ENCODE measurements at regions not wholly inside any gene's neighbourhood (a gene's known extent, or its start where the extent isn't known, plus 50 kb on each side); places are given as distances from the start of the nearest gene placed in this dataset.

- DNase-seq = no peak
- H3K4me3 Mint-ChIP-seq = no peak overlapping the region
- ChIA-PET CTCF (no interaction called here), POLR2A (no interaction called here)
- H3K27me3 ChIP-seq (ENCODE audit: control insufficient read depth in 2 of 2, insufficient read depth in 2 of 2, low read length in 2 of 2) = no peaks in the 10 kb centered on the region
- ATAC-seq = no peak
- peaks cover 0 to 14% (median 0%) of the 10 kb centered on the region in 5 donors for H3K27me3 Mint-ChIP-seq
- no peaks in the 10 kb centered on the region for H3K9me3 ChIP-seq (ENCODE audit: control insufficient read depth in 2 of 3, low read length in 3 of 3)
- intact Hi-C loops (cut with micrococcal nuclease) = no loop called here
- no peak overlapping the region for H3K4me3 ChIP-seq (ENCODE audit: low read length)
- H3K4me1 ChIP-seq (ENCODE audit: control insufficient read depth in 2 of 2, insufficient read depth in 2 of 2, low read length in 2 of 2) = no peaks in the 10 kb centered on the region
- no peak overlapping the region for H3K27ac Mint-ChIP-seq
- no peaks in the 10 kb centered on the region for H3K36me3 Mint-ChIP-seq
- peaks cover 0 to 1% (median 0%) of the 10 kb centered on the region in 11 donors for H3K9me3 Mint-ChIP-seq
- H3K27ac ChIP-seq (ENCODE audit: low read depth, low read length) = no peak overlapping the region
- peaks cover 3 to 13% (median 9%) of the 10 kb centered on the region in 7 donors for H3K4me1 Mint-ChIP-seq
- H3K36me3 ChIP-seq (ENCODE audit: control insufficient read depth in 2 of 3, insufficient read depth in 3 of 3, low read length in 3 of 3) = no peaks in the 10 kb centered on the region
These were observed 55.3 kb upstream of the OPN4 start for GRCh38 chr10:86599041-86599440.

DNA sequence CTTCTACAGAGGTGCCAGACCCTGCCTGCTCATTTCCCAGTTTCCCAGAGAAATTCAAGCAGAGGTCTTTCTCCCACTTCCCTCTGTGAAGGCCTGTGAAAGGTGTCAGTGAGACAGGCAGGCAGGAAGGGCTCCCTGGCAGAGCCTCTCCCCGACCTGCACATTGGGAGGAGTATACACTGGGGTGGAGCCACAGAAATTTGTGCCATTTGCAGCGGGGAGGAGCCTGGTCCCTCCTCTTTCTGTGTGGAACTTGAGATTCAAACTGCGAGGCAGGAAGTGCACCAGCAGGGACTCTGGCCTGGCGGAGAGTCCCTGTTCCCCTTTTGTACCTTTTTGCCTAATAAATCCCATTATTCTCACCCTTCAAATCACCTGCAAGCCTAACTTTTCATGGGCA is 54.6 kb upstream of the OPN4 start:
- ChIA-PET CTCF (no interaction called here), POLR2A (no interaction called here)
- Mint-ChIP-seq H3K4me1 (peaks cover 2 to 13% (median 9%) of the 10 kb centered on the region in 7 donors), H3K27me3 (peaks cover 0 to 14% (median 0%) of the 10 kb centered on the region in 5 donors), H3K27ac (peak overlapping the region in 1 of 9 donors; percentile 27), H3K36me3 (no peaks in the 10 kb centered on the region), H3K9me3 (peaks cover 0 to 1% (median 0%) of the 10 kb centered on the region in 11 donors), H3K4me3 (no peak overlapping the region)
- ATAC-seq (no peak), DNase-seq (peak in 4 of 9 donors; percentile 12 to 21 (median 14))
- Histone ChIP-seq H3K9me3 (ENCODE audit: control insufficient read depth in 2 of 3, low read length in 3 of 3) (no peaks in the 10 kb centered on the region), H3K27ac (ENCODE audit: low read depth, low read length) (no peak overlapping the region), H3K4me1 (ENCODE audit: control insufficient read depth in 2 of 2, insufficient read depth in 2 of 2, low read length in 2 of 2) (no peaks in the 10 kb centered on the region), H3K36me3 (ENCODE audit: control insufficient read depth in 2 of 3, insufficient read depth in 3 of 3, low read length in 3 of 3) (no peaks in the 10 kb centered on the region), H3K27me3 (ENCODE audit: control insufficient read depth in 2 of 2, insufficient read depth in 2 of 2, low read length in 2 of 2) (no peaks in the 10 kb centered on the region), H3K4me3 (ENCODE audit: low read length) (no peak overlapping the region)
- intact Hi-C loops (cut with micrococcal nuclease) = no loop called here

GRCh38 chr10:86600296-86600695 is 54.1 kb upstream of the OPN4 start:
- intact Hi-C loops (cut with micrococcal nuclease) = no loop called here
- Histone ChIP-seq H3K27ac (ENCODE audit: low read depth, low read length) (no peak overlapping the region), H3K36me3 (ENCODE audit: control insufficient read depth in 2 of 3, insufficient read depth in 3 of 3, low read length in 3 of 3) (no peaks in the 10 kb centered on the region), H3K27me3 (ENCODE audit: control insufficient read depth in 2 of 2, insufficient read depth in 2 of 2, low read length in 2 of 2) (no peaks in the 10 kb centered on the region), H3K9me3 (ENCODE audit: control insufficient read depth in 2 of 3, low read length in 3 of 3) (no peaks in the 10 kb centered on the region), H3K4me1 (ENCODE audit: control insufficient read depth in 2 of 2, insufficient read depth in 2 of 2, low read length in 2 of 2) (no peaks in the 10 kb centered on the region), H3K4me3 (ENCODE audit: low read length) (no peak overlapping the region)
- H3K27ac Mint-ChIP-seq = peak overlapping the region in 1 of 9 donors; percentile 11
- ChIA-PET POLR2A (no interaction called here), CTCF (interaction anchor here (0.5 kb wide), 1 partner anchor 202 kb away, joined by 3 read pairs; no protein-coding TSS in a partner anchor)
- peaks cover 0 to 2% (median 0%) of the 10 kb centered on the region in 11 donors for H3K9me3 Mint-ChIP-seq
- no peak for ATAC-seq
- H3K4me3 Mint-ChIP-seq = no peak overlapping the region
- peaks cover 2 to 13% (median 9%) of the 10 kb centered on the region in 7 donors for H3K4me1 Mint-ChIP-seq
- no peaks in the 10 kb centered on the region for H3K36me3 Mint-ChIP-seq
- H3K27me3 Mint-ChIP-seq = peaks cover 0 to 14% (median 0%) of the 10 kb centered on the region in 5 donors
- DNase-seq = no peak

DNA sequence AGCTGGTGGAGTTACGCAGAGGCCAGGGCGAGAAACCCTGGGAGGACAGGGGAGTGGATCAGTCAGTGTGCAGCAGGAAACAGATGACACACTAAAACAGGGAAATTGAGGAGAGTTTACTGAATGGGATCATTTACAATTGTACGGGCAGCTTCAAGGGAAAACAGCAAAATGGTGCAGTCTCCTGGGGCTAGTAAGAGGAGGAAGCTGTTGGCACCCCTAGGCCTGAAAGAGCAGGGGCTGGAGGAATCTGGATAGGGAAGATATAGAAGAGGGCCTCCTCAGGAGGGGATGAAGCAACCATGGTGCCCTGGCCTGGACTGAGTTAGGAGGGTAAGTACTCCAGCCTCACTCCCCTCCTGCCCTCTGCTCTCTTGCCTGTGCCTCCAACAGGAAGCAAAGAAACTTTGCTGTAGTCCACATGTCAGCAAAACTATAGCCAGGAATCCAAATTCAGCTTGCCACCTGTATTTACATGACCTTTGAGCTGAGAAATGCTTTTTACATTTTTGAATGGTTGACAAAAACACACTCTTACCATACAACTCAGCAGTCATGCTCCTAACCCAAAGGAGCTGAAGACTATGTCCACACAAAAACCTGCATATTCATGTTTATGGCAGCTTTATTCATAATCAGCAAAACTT is 52.3 kb upstream of the OPN4 start:
- ATAC-seq = no peak
- no peaks in the 10 kb centered on the region for H3K4me1 ChIP-seq (ENCODE audit: control insufficient read depth in 2 of 2, insufficient read depth in 2 of 2, low read length in 2 of 2)
- intact Hi-C loops (cut with micrococcal nuclease) = no loop called here
- no peak overlapping the region for H3K27ac Mint-ChIP-seq
- no peaks in the 10 kb centered on the region for H3K36me3 Mint-ChIP-seq
- ChIA-PET POLR2A (no interaction called here), CTCF (no interaction called here)
- H3K27ac ChIP-seq (ENCODE audit: low read depth, low read length) = no peak overlapping the region
- peaks cover 0 to 12% (median 0%) of the 10 kb centered on the region in 5 donors for H3K27me3 Mint-ChIP-seq
- peaks cover 2 to 13% (median 9%) of the 10 kb centered on the region in 7 donors for H3K4me1 Mint-ChIP-seq
- no peak overlapping the region for H3K4me3 Mint-ChIP-seq
- H3K27me3 ChIP-seq (ENCODE audit: control insufficient read depth in 2 of 2, insufficient read depth in 2 of 2, low read length in 2 of 2) = no peaks in the 10 kb centered on the region
- H3K9me3 Mint-ChIP-seq = peaks cover 0 to 6% (median 3%) of the 10 kb centered on the region in 11 donors
- H3K9me3 ChIP-seq (ENCODE audit: control insufficient read depth in 2 of 3, low read length in 3 of 3) = no peaks in the 10 kb centered on the region
- no peaks in the 10 kb centered on the region for H3K36me3 ChIP-seq (ENCODE audit: control insufficient read depth in 2 of 3, insufficient read depth in 3 of 3, low read length in 3 of 3)
- H3K4me3 ChIP-seq (ENCODE audit: low read length) = no peak overlapping the region
- no peak for DNase-seq

DNA sequence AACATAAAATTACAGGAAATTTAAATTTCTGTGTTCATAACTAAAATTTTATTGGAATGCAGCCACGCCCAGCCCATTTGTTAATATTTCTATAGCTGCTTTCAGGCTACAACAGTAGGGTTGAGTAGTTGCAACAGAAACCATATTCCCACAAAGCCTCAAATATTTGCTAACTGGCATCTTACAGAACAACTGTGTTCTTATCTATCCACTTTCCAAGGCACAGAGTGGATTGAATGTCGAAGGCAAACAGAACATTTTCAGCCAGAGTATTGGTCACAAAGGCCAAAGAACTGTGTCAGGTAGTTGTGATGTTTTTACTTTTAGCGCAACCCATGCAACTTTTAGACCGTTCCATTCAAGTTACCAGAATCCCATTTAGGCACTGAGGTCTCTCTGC is 51.1 kb upstream of the OPN4 start:
- ChIA-PET POLR2A (no interaction called here), CTCF (no interaction called here)
- no peak overlapping the region for H3K27ac ChIP-seq (ENCODE audit: low read depth, low read length)
- H3K9me3 Mint-ChIP-seq = peaks cover 0 to 13% (median 7%) of the 10 kb centered on the region in 11 donors
- intact Hi-C loops (cut with micrococcal nuclease) = no loop called here
- H3K4me1 Mint-ChIP-seq = peaks cover 2 to 13% (median 9%) of the 10 kb centered on the region in 7 donors
- no peaks in the 10 kb centered on the region for H3K9me3 ChIP-seq (ENCODE audit: control insufficient read depth in 2 of 3, low read length in 3 of 3)
- no peaks in the 10 kb centered on the region for H3K4me1 ChIP-seq (ENCODE audit: control insufficient read depth in 2 of 2, insufficient read depth in 2 of 2, low read length in 2 of 2)
- no peaks in the 10 kb centered on the region for H3K27me3 ChIP-seq (ENCODE audit: control insufficient read depth in 2 of 2, insufficient read depth in 2 of 2, low read length in 2 of 2)
- H3K27me3 Mint-ChIP-seq = peaks cover 4 to 19% (median 6%) of the 10 kb centered on the region in 5 donors
- H3K4me3 ChIP-seq (ENCODE audit: low read length) = no peak overlapping the region
- ATAC-seq = no peak
- H3K4me3 Mint-ChIP-seq = no peak overlapping the region
- H3K36me3 ChIP-seq (ENCODE audit: control insufficient read depth in 2 of 3, insufficient read depth in 3 of 3, low read length in 3 of 3) = no peaks in the 10 kb centered on the region
- peaks cover 0 to 6% (median 4%) of the 10 kb centered on the region in 5 donors for H3K36me3 Mint-ChIP-seq
- no peak overlapping the region for H3K27ac Mint-ChIP-seq
- no peak for DNase-seq
